SK-N-SH (cell line): ENCODE measurements at regions not wholly inside any gene's neighbourhood (a gene's known extent, or its start where the extent isn't known, plus 50 kb on each side); places are given as distances from the start of the nearest gene placed in this dataset.
A peak's percentile ranks its signal among the peaks of the same experiment; 100 is the strongest.

ENCODE experiments used
- CTCF ChIA-PET: fragments of 300-600, 350-600 bp; formaldehyde crosslinking; extraction: SDS; loops from one replicate; lab custom pipeline; 2021; lab: Yijun Ruan, JAX
- POLR2A ChIA-PET: fragments of 350-600 bp; sonication (Branson Sonifier 250); formaldehyde crosslinking; extraction: SDS; loops from one replicate; lab custom pipeline; 2020; ENCODE audit warnings: antibody characterized with exemption, inconsistent platforms; lab: Yijun Ruan, JAX
- DNase-seq: peaks from one replicate; pipeline ENCODE4 v3.0.0; 2012
- H2AFZ ChIP-seq: fragments of 200-600 bp; sonication (generic); 2 replicates; pipeline ENCODE4 v1.8.1; 2016; ENCODE audit warnings: antibody characterized with exemption, mild to moderate bottlenecking, low read depth
- H3F3A ChIP-seq: fragments of 200-600 bp; sonication (generic); replicated peaks from 2 replicates; pipeline ENCODE3; 2016; ENCODE audit warnings: antibody characterized with exemption, mild to moderate bottlenecking; ENCODE audit not compliant: insufficient read depth
- H3K27ac ChIP-seq, 2 experiments: fragments of 200-500 bp in 1 of 2; fragments of 200-600 bp in 1 of 2; sonication (Bioruptor generic) in 1 of 2; sonication (generic), shearing (Covaris generic) in 1 of 2; 2 replicates each; pipeline versions ENCODE4 v1.5.1 to v1.6.1; 2014 to 2016; ENCODE audit warnings: low read depth in 2 of 2, inconsistent platforms in 1 of 2, low read length in 1 of 2, mild to moderate bottlenecking in 1 of 2, mixed read lengths in 1 of 2
- H3K27me3 ChIP-seq: fragments of 200-600 bp; sonication (generic), shearing (Covaris generic); 2 replicates; pipeline ENCODE4 v1.6.1; 2016; ENCODE audit warnings: mixed run types; ENCODE audit not compliant: insufficient read depth
- H3K36me3 ChIP-seq, 2 experiments: fragments of 200-500 bp in 1 of 2; fragments of 200-600 bp in 1 of 2; sonication (Bioruptor generic) in 1 of 2; sonication (generic) in 1 of 2; replicated peaks in 1 of 2; 2 replicates each; pipeline versions ENCODE3 to v1.5.1; 2014 to 2016; ENCODE audit warnings: low read length in 1 of 2, mild to moderate bottlenecking in 1 of 2; ENCODE audit not compliant: insufficient read depth in 2 of 2, control insufficient read depth in 1 of 2
- H3K4me1 ChIP-seq, 2 experiments: fragments of 200-500 bp in 1 of 2; fragments of 200-600 bp in 1 of 2; sonication (Bioruptor generic) in 1 of 2; sonication (generic), shearing (Covaris generic) in 1 of 2; 2 replicates each; pipeline versions ENCODE4 v1.5.1 to v1.6.1; 2014 to 2016; ENCODE audit warnings: low read depth in 1 of 2, low read length in 1 of 2, mixed run types in 1 of 2; ENCODE audit not compliant: insufficient read depth in 2 of 2, control insufficient read depth in 1 of 2
- H3K4me2 ChIP-seq: fragments of 200-600 bp; sonication (generic), shearing (Covaris generic); 2 replicates; pipeline ENCODE4 v1.6.1; 2017; ENCODE audit warnings: mixed run types
- H3K4me3 ChIP-seq, 2 experiments: fragments of 200-500 bp in 1 of 2; fragments of 200-600 bp in 1 of 2; sonication (Bioruptor generic) in 1 of 2; sonication (generic), shearing (Covaris generic) in 1 of 2; 2 replicates each; pipeline versions ENCODE4 v1.5.1 to v1.8.1; 2014 to 2016; ENCODE audit warnings: low read depth in 2 of 2, inconsistent platforms in 1 of 2, low read length in 1 of 2, mild to moderate bottlenecking in 1 of 2, mixed read lengths in 1 of 2, moderate library complexity in 1 of 2
- H3K79me2 ChIP-seq: fragments of 200-600 bp; sonication (generic); 2 replicates; pipeline ENCODE4 v1.8.1; 2017; ENCODE audit warnings: mild to moderate bottlenecking; ENCODE audit not compliant: insufficient read depth
- H3K9ac ChIP-seq: fragments of 200-600 bp; sonication (generic); 2 replicates; pipeline ENCODE4 v1.6.1; 2017; ENCODE audit warnings: mixed run types
- H3K9me2 ChIP-seq: fragments of 200-600 bp; sonication (generic); 2 replicates; pipeline ENCODE4 v1.6.1; 2017; ENCODE audit warnings: mixed run types
- H3K9me3 ChIP-seq: fragments of 200-600 bp; sonication (generic); 2 replicates; pipeline ENCODE4 v1.6.1; 2017; ENCODE audit warnings: mixed run types, mild to moderate bottlenecking, moderate library complexity
- H4K20me1 ChIP-seq: fragments of 200-600 bp; sonication (generic); 2 replicates; pipeline ENCODE4 v1.6.1; 2017; ENCODE audit warnings: mild to moderate bottlenecking, mixed run types; ENCODE audit not compliant: insufficient read depth
- CHD2 ChIP-seq: fragments of 150-350 bp; IDR thresholded peaks from 2 replicates; pipeline ENCODE4 v1.6.1; 2018; ENCODE audit warnings: low read length; ENCODE audit not compliant: partially characterized antibody
- EP300 ChIP-seq, 2 experiments: IDR thresholded peaks; 2 replicates each; pipeline versions ENCODE4 v1.4.0 to v1.6.1; 2012; ENCODE audit warnings: borderline replicate concordance in 1 of 2, low read depth in 1 of 2, low read length in 1 of 2
- FOSL2 ChIP-seq: IDR thresholded peaks from 2 replicates; pipeline ENCODE4 v1.4.0; 2012; ENCODE audit warnings: low read depth, mild to moderate bottlenecking, moderate library complexity, borderline replicate concordance
- FOXJ3 ChIP-seq: sonication (generic); formaldehyde crosslinking; IDR thresholded peaks from 2 replicates; pipeline ENCODE4 v1.5.1; 2020; ENCODE audit warnings: mild to moderate bottlenecking, missing genetic modification reagents
- GATA2 ChIP-seq: sonication (generic); formaldehyde crosslinking; IDR thresholded peaks from 2 replicates; pipeline ENCODE4 v1.5.0; 2020; ENCODE audit warnings: mild to moderate bottlenecking, missing genetic modification reagents
- MXI1 ChIP-seq: IDR thresholded peaks from 2 replicates; pipeline ENCODE4 v1.6.1; 2012; ENCODE audit warnings: mild to moderate bottlenecking, low read depth, low read length, improper control_type of control experiment
- NRF1 ChIP-seq: IDR thresholded peaks from 2 replicates; pipeline ENCODE4 v1.6.1; 2012; ENCODE audit warnings: low read depth, mild to moderate bottlenecking, low read length
- RCOR1 ChIP-seq: fragments of 150-350 bp; IDR thresholded peaks from 2 replicates; pipeline ENCODE4 v1.6.1; 2017; ENCODE audit warnings: antibody characterized with exemption, low read length
- RFX5 ChIP-seq: IDR thresholded peaks from 2 replicates; pipeline ENCODE4 v1.6.1; 2012; ENCODE audit warnings: mild to moderate bottlenecking, improper control_type of control experiment, low read length
- RXRA ChIP-seq: IDR thresholded peaks from 2 replicates; pipeline ENCODE4 v1.4.0; 2012; ENCODE audit warnings: low read depth, mild to moderate bottlenecking, borderline replicate concordance
- SMC3 ChIP-seq: IDR thresholded peaks from 2 replicates; pipeline ENCODE4 v1.6.1; 2012; ENCODE audit warnings: low read depth, low read length, improper control_type of control experiment
- TAF1 ChIP-seq: IDR thresholded peaks from 2 replicates; pipeline ENCODE4 v1.6.1; 2012; ENCODE audit warnings: low read depth, mild to moderate bottlenecking, low read length, moderate library complexity, borderline replicate concordance
- USF2 ChIP-seq: fragments of 150-350 bp; IDR thresholded peaks from 2 replicates; pipeline ENCODE4 v1.6.1; 2017; ENCODE audit warnings: antibody characterized with exemption, low read length, low read depth, borderline replicate concordance
- WGBS: methylation state at CpG from one replicate; pipeline ENCODE4 v1.1.6; 2017; ENCODE audit warnings: low lambda C conversion rate; 5-methylcytosine and 5-hydroxymethylcytosine counted together
- TF ChIP-seq, protein P1 (sequence below): IDR thresholded peaks from 2 replicates; pipeline ENCODE4; 2012

DNA sequence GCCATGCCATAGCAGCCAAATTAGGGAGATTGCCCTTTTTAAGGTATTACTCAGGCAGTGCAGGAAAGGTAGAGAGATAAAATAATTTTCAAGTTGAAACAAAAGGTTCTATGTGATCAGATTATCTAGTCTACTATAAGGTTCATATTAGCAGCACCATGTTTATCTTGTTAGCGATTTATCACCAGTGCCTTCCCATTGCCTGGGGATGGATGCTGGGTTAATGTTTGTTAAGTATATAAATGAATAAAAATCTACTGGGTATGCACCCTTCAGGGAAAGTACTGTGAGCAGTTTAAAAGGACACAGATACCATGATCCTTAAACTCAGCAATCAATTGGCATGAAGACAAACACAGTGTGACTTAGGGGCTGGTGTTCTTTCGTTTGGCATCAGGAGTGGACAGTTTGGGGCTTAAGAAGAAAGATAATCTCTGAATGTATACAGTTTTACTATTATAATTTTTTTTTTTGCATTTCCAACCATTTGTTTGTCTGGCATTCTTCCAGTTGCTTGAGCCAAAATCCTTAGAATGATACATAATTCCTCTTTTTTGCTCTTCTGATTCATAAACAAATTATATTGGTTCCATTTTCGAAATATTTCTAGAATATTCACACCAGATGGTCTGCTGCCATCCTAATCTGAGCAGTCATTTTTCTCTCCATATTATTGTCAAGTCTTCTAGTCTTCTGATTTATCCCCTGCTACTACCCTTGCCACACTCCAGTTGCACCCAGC lies 512.8 kb upstream of the SLC8A1 start:
- no peak overlapping the region for H3K9ac ChIP-seq
- H3K27ac ChIP-seq = no peak overlapping the region
- H2AFZ ChIP-seq = no peak overlapping the region
- H3K9me3 ChIP-seq = no peaks in the 10 kb centered on the region
- no peaks in the 10 kb centered on the region; a peak in 2 of 4 replicates for H3K4me1 ChIP-seq
- TF ChIP-seq CHD2 (no peak), SMC3 (no peak), USF2 (no peak), GATA2 (CRISPR knock-in tag) (peak; percentile 57; the same call in 1 of the 2 replicates), EP300 (IDR thresholded peaks at IDR 0.05; ENCODE audit: borderline replicate concordance in 1 of 2, low read depth in 1 of 2, low read length in 1 of 2) (peak in 1 of 2 experiments; percentile 64; a peak in 1 of 4 replicates), RXRA (no peak), RFX5 (no peak), FOXJ3 (CRISPR knock-in tag) (no peak), RCOR1 (peak; percentile 77; the same call in 1 of the 2 replicates)
- TF ChIP-seq, protein P1, sequence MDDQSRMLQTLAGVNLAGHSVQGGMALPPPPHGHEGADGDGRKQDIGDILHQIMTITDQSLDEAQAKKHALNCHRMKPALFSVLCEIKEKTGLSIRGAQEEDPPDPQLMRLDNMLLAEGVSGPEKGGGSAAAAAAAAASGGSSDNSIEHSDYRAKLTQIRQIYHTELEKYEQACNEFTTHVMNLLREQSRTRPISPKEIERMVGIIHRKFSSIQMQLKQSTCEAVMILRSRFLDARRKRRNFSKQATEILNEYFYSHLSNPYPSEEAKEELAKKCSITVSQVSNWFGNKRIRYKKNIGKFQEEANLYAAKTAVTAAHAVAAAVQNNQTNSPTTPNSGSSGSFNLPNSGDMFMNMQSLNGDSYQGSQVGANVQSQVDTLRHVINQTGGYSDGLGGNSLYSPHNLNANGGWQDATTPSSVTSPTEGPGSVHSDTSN = no peak
- TF ChIP-seq, all 33 proteins: peak for 3
- Histone ChIP-seq H3K9me2 (no peaks in the 10 kb centered on the region), H3K4me2 (no peak overlapping the region), H3F3A (no peaks in the 10 kb centered on the region), H4K20me1 (no peaks in the 10 kb centered on the region), H3K27me3 (no peaks in the 10 kb centered on the region), H3K79me2 (no peaks in the 10 kb centered on the region), H3K36me3 (no peaks in the 10 kb centered on the region), H3K4me3 (no peak overlapping the region)
- 27% methylated on average over 3 of the region's 3 CpGs for WGBS
- ChIA-PET POLR2A (no interaction called here), CTCF (no interaction called here)
- peak; percentile 1 for DNase-seq

- CTCF ChIA-PET = no interaction called here
- POLR2A ChIA-PET = no interaction called here
These were observed 515.6 kb upstream of the SLC8A1 start for GRCh38 chr2:40967451-40967850.

More at GRCh38 chr2:40967451-40967850, 515.6 kb upstream of the SLC8A1 start:
- no peaks in the 10 kb centered on the region; a peak in 2 of 4 replicates for H3K4me1 ChIP-seq
- no peak overlapping the region for H2AFZ ChIP-seq
- H3K4me2 ChIP-seq = no peak overlapping the region
- H3K27ac ChIP-seq = no peak overlapping the region
- H3K9ac ChIP-seq = no peak overlapping the region
- H4K20me1 ChIP-seq = no peaks in the 10 kb centered on the region
- H3F3A ChIP-seq = no peaks in the 10 kb centered on the region
- no peak for DNase-seq
- H3K4me3 ChIP-seq = no peak overlapping the region
- H3K36me3 ChIP-seq = no peaks in the 10 kb centered on the region
- no peaks in the 10 kb centered on the region for H3K27me3 ChIP-seq
- TF ChIP-seq MXI1 (no peak), FOSL2 (no peak), TAF1 (no peak), NRF1 (no peak)
- no peaks in the 10 kb centered on the region for H3K79me2 ChIP-seq
- H3K9me3 ChIP-seq = no peaks in the 10 kb centered on the region
- H3K9me2 ChIP-seq = no peaks in the 10 kb centered on the region
- WGBS = 41% methylated on average over 4 of the region's 4 CpGs
